B cell (primary cell): ENCODE measurements at regions not wholly inside any gene's neighbourhood (a gene's known extent, or its start where the extent isn't known, plus 50 kb on each side); places are given as distances from the start of the nearest gene placed in this dataset.

Source experiments
- ATAC-seq: fragments of 200-7000 bp; cut with Tn5 transposase; one replicate; pipeline ENCODE4 v1.10.0; 2021; ENCODE audit warnings: low read depth, mild to moderate bottlenecking, moderate number of reproducible peaks, moderate library complexity
- CTCF ChIA-PET: fragments of 350-600 bp; sonication (Branson Sonifier 250); formaldehyde crosslinking; loops from one replicate; lab custom pipeline; 2021; ENCODE audit warnings: antibody characterized with exemption, inconsistent platforms; lab: Charles Lee
- POLR2A ChIA-PET: fragments of 350-600 bp; sonication (Branson Sonifier 250); formaldehyde crosslinking; loops from one replicate; lab custom pipeline; 2021; ENCODE audit warnings: antibody characterized with exemption; lab: Charles Lee
- DNase-seq: peaks from one replicate; pipeline ENCODE4 v3.0.0; 2013
- H2AFZ ChIP-seq: 2 replicates; pipeline ENCODE4 v1.6.1; 2012; ENCODE audit warnings: mild to moderate bottlenecking, low read depth, low read length; ENCODE audit not compliant: insufficient read depth, poor library complexity, severe bottlenecking
- H3K27ac ChIP-seq, 2 donors: 1 replicate in 1 of 2; 2 replicates in 1 of 2; pipeline ENCODE4 v1.5.1; 2012 to 2013; ENCODE audit warnings: low read length in 2 of 2, mild to moderate bottlenecking in 2 of 2, moderate library complexity in 1 of 2
- H3K27me3 ChIP-seq, 4 experiments: fragments of 200-600 bp in 1 of 4; sonication (generic) in 1 of 4; replicated peaks in 1 of 4; 1 replicate in 2 of 4; 2 replicates in 2 of 4; pipeline versions ENCODE4 v1.6.1 to v1.7.0; 2013 to 2016; ENCODE audit warnings: low read length in 3 of 4, mild to moderate bottlenecking in 2 of 4, mixed read lengths in 1 of 4, moderate library complexity in 1 of 4; ENCODE audit not compliant: insufficient read depth in 4 of 4, control insufficient read depth in 3 of 4; ENCODE audit errors: control extremely low read depth in 1 of 4
- H3K36me3 ChIP-seq, 2 experiments: replicated peaks in 1 of 2; 1 replicate in 1 of 2; 2 replicates in 1 of 2; pipeline versions ENCODE4 v1.6.1 to v1.7.1; 2013; ENCODE audit warnings: low read length in 1 of 2; ENCODE audit not compliant: insufficient read depth in 2 of 2, control insufficient read depth in 1 of 2; ENCODE audit errors: control extremely low read depth in 1 of 2, extremely low read depth in 1 of 2
- H3K4me1 ChIP-seq, 2 donors: fragments of 200-600 bp in 1 of 2; sonication (generic) in 1 of 2; 1 replicate in 1 of 2; 2 replicates in 1 of 2; pipeline versions ENCODE4 v1.5.1 to v1.6.1; 2013 to 2017; ENCODE audit warnings: low read length in 2 of 2; ENCODE audit not compliant: control insufficient read depth in 2 of 2, insufficient read depth in 2 of 2
- H3K4me2 ChIP-seq: replicated peaks from 2 replicates; pipeline ENCODE3; 2012; ENCODE audit warnings: mild to moderate bottlenecking, low read depth, low read length; ENCODE audit not compliant: poor library complexity, severe bottlenecking
- H3K4me3 ChIP-seq, 5 experiments: fragments of 200-600 bp in 1 of 5; sonication (generic) in 1 of 5; 1 replicate in 3 of 5; 2 replicates in 2 of 5; pipeline versions ENCODE4 v1.5.1 to v1.7.0; 2011 to 2016; ENCODE audit warnings: low read length in 4 of 5, mild to moderate bottlenecking in 4 of 5, low read depth in 2 of 5, control low read depth in 1 of 5, moderate library complexity in 1 of 5; ENCODE audit not compliant: insufficient read depth in 1 of 5; ENCODE audit errors: control extremely low read depth in 1 of 5, extremely low read depth in 1 of 5
- H3K79me2 ChIP-seq: fragments of 200-600 bp; sonication (generic); one replicate; pipeline ENCODE4 v1.6.0; 2016; ENCODE audit warnings: low read length; ENCODE audit not compliant: control insufficient read depth, insufficient read depth
- H3K9ac ChIP-seq: fragments of 200-600 bp; sonication (generic); 2 replicates; pipeline ENCODE4 v1.6.1; 2017; ENCODE audit warnings: mild to moderate bottlenecking, low read length, moderate library complexity
- H3K9me3 ChIP-seq, 3 donors: one replicate each; pipeline versions ENCODE4 v1.6.1 to v1.7.1; 2013; ENCODE audit warnings: low read length in 2 of 3; ENCODE audit not compliant: control insufficient read depth in 2 of 3, insufficient read depth in 1 of 3; ENCODE audit errors: control extremely low read depth in 1 of 3
- H4K20me1 ChIP-seq: 2 replicates; pipeline ENCODE4 v1.6.0; 2012; ENCODE audit warnings: mild to moderate bottlenecking, low read length; ENCODE audit not compliant: insufficient read depth, control insufficient read depth, poor library complexity, severe bottlenecking
- H3K27ac Mint-ChIP-seq: one replicate; pipeline ENCODE4 v1.8.0; 2021; ENCODE audit warnings: mixed read lengths
- H3K27me3 Mint-ChIP-seq: one replicate; pipeline ENCODE4 v1.8.0; 2021; ENCODE audit warnings: mixed read lengths
- H3K4me1 Mint-ChIP-seq: one replicate; pipeline ENCODE4 v1.8.0; 2021; ENCODE audit warnings: mixed read lengths
- H3K4me3 Mint-ChIP-seq: one replicate; pipeline ENCODE4 v1.8.0; 2021; ENCODE audit warnings: mixed read lengths
- H3K9me3 Mint-ChIP-seq: one replicate; pipeline ENCODE4 v1.8.0; 2022; ENCODE audit warnings: mixed read lengths; ENCODE audit not compliant: insufficient read depth
- CTCF ChIP-seq: fragments of 200-600 bp; IDR thresholded peaks from one replicate; pipeline ENCODE4 v1.8.0; 2022; ENCODE audit warnings: antibody characterized with exemption, mild to moderate bottlenecking
- EZH2 ChIP-seq: IDR thresholded peaks from 2 replicates; pipeline ENCODE4 v1.6.1; 2012; ENCODE audit warnings: borderline replicate concordance, low read depth, mild to moderate bottlenecking, moderate library complexity, low read length; ENCODE audit not compliant: insufficient read depth, poor library complexity, severe bottlenecking
- WGBS: methylation state at CpG from one replicate; pipeline ENCODE4 v1.1.5; 2013; ENCODE audit warnings: missing lambda C conversion rate; ENCODE audit not compliant: insufficient coverage; 5-methylcytosine and 5-hydroxymethylcytosine counted together
- intact Hi-C: fragments of 100-400 bp; cut with micrococcal nuclease; formaldehyde crosslinking; loops from one replicate; pipeline ENCODE4 v1.10.0; 2022

GRCh38 chr18:22773944-22774343 is 159.2 kb upstream of the RBBP8 start:
- intact Hi-C loops = no loop called here
- no peak overlapping the region for H3K27ac ChIP-seq

GRCh38 chr18:22778996-22779395 is 154.1 kb upstream of the RBBP8 start:
- no peak overlapping the region for H3K4me2 ChIP-seq
- peaks cover 2% of the 10 kb centered on the region for H3K9me3 Mint-ChIP-seq
- no peaks in the 10 kb centered on the region for H3K4me1 ChIP-seq
- H3K4me1 Mint-ChIP-seq = no peaks in the 10 kb centered on the region
- no peaks in the 10 kb centered on the region for H3K79me2 ChIP-seq
- TF ChIP-seq CTCF (no peak), EZH2 (no peak)
- 50% methylated on average over 1 of the region's 1 CpG for WGBS
- ChIA-PET POLR2A (no interaction called here), CTCF (no interaction called here)
- no peak overlapping the region for H3K4me3 Mint-ChIP-seq
- DNase-seq = no peak
- no peak for ATAC-seq
- peaks cover 0 to 5% (median 0%) of the 10 kb centered on the region in 3 donors for H3K9me3 ChIP-seq
- no peak overlapping the region for H3K9ac ChIP-seq
- intact Hi-C loops = no loop called here
- H3K36me3 ChIP-seq = no peaks in the 10 kb centered on the region
- H2AFZ ChIP-seq = no peak overlapping the region
- H3K27ac Mint-ChIP-seq = no peak overlapping the region
- peaks cover 0 to 7% (median 3%) of the 10 kb centered on the region in 4 experiments for H3K27me3 ChIP-seq
- H4K20me1 ChIP-seq = no peaks in the 10 kb centered on the region
- no peak overlapping the region for H3K27ac ChIP-seq
- peaks cover 15% of the 10 kb centered on the region for H3K27me3 Mint-ChIP-seq
- no peak overlapping the region for H3K4me3 ChIP-seq

More at GRCh38 chr18:22773944-22774343, 159.2 kb upstream of the RBBP8 start:
- no peak overlapping the region for H3K9ac ChIP-seq
- no peak overlapping the region for H3K4me2 ChIP-seq
- H3K79me2 ChIP-seq = no peaks in the 10 kb centered on the region
- Mint-ChIP-seq H3K27me3 (peaks cover 10% of the 10 kb centered on the region), H3K9me3 (no peaks in the 10 kb centered on the region), H3K4me1 (no peaks in the 10 kb centered on the region), H3K27ac (no peak overlapping the region), H3K4me3 (no peak overlapping the region)
- H3K9me3 ChIP-seq = no peaks in the 10 kb centered on the region
- no peaks in the 10 kb centered on the region for H3K4me1 ChIP-seq
- H2AFZ ChIP-seq = no peak overlapping the region
- DNase-seq (no peak), ATAC-seq (no peak)
- peaks cover 0 to 7% (median 3%) of the 10 kb centered on the region in 4 experiments for H3K27me3 ChIP-seq
- ChIA-PET CTCF (interaction anchor here (1.3 kb wide), 1 partner anchor 27 kb away, joined by 3 read pairs; no protein-coding TSS in a partner anchor), POLR2A (no interaction called here)
- TF ChIP-seq CTCF = no peak
- no peak for TF ChIP-seq EZH2
- no peaks in the 10 kb centered on the region for H3K36me3 ChIP-seq
- no CpG with 5 or more reads among the region's 3 CpGs for WGBS
- no peaks in the 10 kb centered on the region for H4K20me1 ChIP-seq
- H3K4me3 ChIP-seq = no peak overlapping the region
